KBM-7 (cell line): ENCODE measurements at regions not wholly inside any gene's neighbourhood (a gene's known extent, or its start where the extent isn't known, plus 50 kb on each side); places are given as distances from the start of the nearest gene placed in this dataset.

Source experiments
- DNase-seq: peaks from one replicate; pipeline ENCODE4 v3.0.0-alpha.2; 2015
- in situ Hi-C: fragments of 300-500 bp; cut with MboI; formaldehyde crosslinking; loops from 2 replicates; pipeline ENCODE4 v1.14.3; 2020; ENCODE audit warnings: low sequenced_read_pairs, low pct_unique_long_range_greater_than_20kb, mixed read lengths

- in situ Hi-C loops: no loop called here
- DNase-seq: no peak
Observed at GRCh38 chr2:133660510-133660909, 92.2 kb upstream of the NCKAP5 start.

GRCh38 chr2:133661392-133661791 lies 93.1 kb upstream of the NCKAP5 start:
- DNase-seq: no peak
- in situ Hi-C loops: no loop called here

GRCh38 chr2:133666621-133667020 lies 98.4 kb upstream of the NCKAP5 start:
- in situ Hi-C loops: no loop called here
- DNase-seq: no peak

DNA sequence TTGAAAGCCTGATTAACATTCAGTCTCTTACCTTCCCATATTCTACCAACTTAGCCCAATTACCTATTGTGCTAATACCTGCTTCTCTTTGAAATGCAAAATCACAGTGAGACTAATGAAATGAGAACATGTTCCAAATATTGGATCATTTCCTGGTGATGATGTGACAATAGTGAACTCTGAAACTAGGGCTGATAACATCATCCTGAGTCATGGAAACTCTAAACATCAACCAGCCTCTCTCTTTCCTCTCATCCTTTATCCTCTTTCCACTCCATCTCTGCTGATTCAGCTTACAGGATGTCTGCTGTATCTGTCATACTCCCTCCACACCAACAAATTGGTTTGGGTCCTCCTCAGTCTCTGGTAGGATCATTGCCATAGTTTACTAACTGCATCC lies 98.8 kb upstream of the NCKAP5 start:
- in situ Hi-C loops: no loop called here
- no peak for DNase-seq

GRCh38 chr2:133667968-133668367 lies 99.7 kb upstream of the NCKAP5 start:
- in situ Hi-C loops: no loop called here
- no peak for DNase-seq

DNA sequence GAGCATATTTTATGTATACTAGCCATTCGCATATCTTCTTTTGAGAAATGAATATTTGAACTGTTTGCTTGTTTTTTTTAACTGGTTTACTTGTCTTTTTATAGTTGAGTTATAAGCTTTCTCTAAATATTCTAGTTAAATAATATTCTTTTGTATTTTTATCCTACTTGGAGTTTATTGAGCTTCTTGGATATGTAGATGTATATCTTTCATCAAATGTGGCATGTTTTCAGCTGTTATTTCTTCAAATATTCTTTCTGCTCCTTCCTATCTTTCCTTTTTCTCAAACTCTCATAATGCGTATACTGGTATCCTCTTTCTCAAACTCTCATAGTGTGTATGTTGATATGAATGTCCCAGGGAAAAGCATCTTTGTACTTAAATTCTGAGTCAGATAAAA lies 100.3 kb upstream of the NCKAP5 start:
- no peak for DNase-seq
- in situ Hi-C loops: no loop called here

DNA sequence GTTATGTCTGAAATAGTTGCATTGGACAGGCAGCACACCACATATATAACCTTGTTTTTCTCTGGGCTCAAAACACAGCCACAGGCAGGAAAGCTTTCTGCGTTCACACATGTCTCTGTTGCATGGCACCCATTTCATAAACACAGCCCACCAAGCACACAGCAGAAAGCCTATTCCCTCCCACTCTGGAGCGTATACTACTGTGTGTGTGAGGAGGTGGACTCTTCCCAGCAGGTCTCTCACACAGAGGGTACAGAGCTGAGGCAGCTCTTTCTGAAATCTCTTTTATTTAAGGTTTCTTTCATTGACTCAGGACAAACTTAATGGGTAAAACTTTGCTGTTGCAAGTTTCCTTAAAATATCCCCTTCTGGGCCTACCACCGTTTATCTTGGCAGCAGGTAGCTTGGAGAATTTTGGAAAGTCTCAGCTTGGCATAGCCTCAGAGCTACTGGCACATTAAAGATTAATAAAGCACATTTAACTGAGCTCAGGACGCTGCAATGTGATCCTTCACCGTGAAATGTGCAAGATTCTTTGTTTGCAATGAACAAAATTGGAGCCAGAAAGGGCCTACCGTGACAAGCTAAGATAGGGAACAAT lies 105.1 kb upstream of the NCKAP5 start:
- in situ Hi-C loops: no loop called here
- no peak for DNase-seq

DNA sequence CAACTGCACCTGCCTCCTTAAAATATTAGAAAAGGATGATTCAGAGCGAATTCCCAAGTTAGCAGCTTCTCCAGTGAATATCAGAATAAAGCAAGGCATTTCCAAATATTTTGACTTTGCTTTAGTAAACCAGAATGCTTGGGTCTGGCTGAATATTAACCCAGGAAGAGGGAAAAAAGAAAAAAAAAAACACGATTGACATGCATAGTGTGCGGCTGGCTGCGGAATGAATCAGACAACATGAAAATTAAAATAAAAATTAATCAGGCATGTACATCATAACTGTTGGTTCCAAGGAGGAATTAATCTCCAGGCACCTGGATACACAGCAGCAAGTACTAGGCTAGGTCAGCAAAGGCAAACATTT lies 105.8 kb upstream of the NCKAP5 start:
- no peak for DNase-seq
- in situ Hi-C loops: no loop called here

- in situ Hi-C loops: no loop called here
- no peak for DNase-seq
Observed at GRCh38 chr2:133674433-133675331, 106.4 kb upstream of the NCKAP5 start.

GRCh38 chr2:133676392-133677130 lies 108.3 kb upstream of the NCKAP5 start:
- in situ Hi-C loops: no loop called here
- DNase-seq: no peak

DNA sequence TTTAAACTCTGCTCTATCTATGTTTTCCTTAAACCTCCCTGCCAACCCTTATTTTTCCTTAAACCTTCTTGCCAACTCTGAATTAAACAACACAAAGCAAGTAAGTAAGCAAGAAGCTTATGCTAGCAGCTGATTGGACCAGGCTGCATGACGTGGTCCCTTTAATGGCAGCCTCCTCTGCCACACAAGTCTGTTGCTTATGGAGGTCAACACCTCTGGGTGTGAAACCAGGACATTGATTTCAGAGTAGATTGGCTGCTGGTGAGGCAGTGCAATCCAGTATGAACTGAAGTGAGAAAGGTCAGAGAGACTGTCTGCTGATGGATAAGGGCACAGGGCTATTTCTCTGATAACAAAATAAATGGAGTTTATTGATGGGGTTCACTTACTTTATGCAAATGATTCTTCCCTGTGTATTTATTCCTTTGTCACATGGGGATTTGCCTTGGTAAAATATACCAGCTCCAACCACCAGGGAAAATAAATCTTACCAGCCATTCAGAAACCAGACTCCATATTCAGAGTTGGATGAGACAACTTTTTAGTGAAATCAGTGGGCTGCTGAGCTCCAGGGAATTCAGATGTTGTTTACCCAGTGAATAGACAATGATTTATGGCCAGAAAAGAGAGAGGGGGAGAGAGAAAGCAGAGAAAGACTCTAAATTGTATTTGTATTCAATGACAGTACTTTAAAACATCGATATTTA lies 112.2 kb upstream of the NCKAP5 start:
- in situ Hi-C loops: no loop called here
- no peak for DNase-seq

DNA sequence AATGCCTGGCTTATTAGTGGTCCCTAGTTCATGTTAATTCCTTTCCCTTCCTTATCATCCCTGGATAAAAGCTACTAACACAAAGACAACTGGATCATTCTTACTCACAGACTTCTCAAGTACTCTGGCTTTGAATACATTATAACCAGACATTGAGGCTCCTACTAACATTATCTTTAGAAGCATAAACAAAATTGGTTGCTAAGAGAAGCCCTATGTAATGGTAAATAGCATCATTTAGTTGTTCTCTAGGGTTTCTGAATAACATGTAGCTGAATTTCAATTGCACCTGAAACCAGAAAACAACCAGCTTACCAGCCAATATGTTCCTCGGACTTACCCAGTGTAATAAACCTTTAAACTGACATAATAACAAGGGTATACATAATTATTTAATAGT lies 114.1 kb upstream of the NCKAP5 start:
- no peak for DNase-seq
- in situ Hi-C loops: no loop called here

- no peak for DNase-seq
Observed at GRCh38 chr2:133682906-133683305, 114.6 kb upstream of the NCKAP5 start.

GRCh38 chr2:133685636-133686215 lies 117.5 kb upstream of the NCKAP5 start:
- DNase-seq: no peak
- in situ Hi-C loops: no loop called here

More at GRCh38 chr2:133682906-133683305, 114.6 kb upstream of the NCKAP5 start:
- in situ Hi-C loops: no loop called here

DNA sequence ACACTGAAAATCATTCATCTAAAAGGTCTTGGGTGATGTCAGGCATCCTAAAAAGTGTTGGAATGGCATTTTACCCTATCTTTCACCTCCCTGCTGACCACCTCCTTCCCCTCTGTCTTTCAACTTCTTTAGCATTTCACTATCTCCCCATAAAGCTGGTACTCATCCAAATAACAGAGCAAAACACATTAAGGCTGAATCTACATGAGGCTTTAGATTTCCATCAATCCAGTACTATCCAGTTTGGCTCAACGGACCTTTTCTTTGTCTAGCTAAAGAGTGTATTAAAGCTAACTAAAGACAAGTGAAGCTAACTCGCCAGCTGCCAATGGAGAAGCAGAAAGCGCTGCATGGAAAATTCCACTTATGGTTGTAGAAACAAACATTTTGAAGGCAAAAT lies 122.5 kb upstream of the NCKAP5 start:
- DNase-seq: no peak
- in situ Hi-C loops: no loop called here

DNA sequence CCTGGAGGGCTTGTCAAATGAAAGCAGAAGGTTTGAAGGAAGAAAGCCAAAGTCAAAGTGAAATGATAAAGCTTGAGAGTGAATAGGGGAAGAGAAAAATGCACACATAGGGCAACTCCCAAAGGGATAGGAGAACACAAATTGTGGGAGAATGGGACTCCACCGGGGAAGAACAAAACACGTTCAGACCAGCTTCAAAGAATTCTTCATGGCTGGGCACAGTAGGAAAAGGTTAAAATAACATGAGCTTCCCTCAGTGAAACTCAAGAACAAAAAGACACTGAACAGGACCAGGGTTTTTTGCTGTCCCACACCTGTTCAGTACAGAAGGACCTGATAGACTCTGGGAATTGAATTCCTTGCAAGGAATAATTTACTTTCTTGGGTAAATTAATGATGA lies 123.1 kb upstream of the NCKAP5 start:
- DNase-seq: no peak
- in situ Hi-C loops: no loop called here

DNA sequence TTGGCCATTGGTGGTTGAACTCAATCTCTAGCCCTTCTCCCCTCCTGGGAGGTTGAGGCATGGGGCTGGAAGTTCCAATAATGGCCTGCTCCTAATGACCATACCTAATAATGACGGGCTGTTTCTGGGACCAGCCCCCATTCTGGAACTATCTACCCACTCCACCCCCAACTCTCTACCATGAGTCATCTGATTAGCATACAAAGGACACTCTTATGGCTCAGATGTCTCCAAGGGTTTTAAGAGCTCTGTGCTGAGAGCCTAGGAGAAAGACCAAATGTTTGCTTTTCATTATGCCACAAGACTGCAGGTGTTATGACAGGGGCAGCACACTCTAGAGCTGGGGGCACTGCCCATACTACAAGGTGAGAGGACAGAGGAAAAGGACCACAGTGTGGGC lies 137.0 kb upstream of the NCKAP5 start:
- no peak for DNase-seq
- in situ Hi-C loops: no loop called here

DNA sequence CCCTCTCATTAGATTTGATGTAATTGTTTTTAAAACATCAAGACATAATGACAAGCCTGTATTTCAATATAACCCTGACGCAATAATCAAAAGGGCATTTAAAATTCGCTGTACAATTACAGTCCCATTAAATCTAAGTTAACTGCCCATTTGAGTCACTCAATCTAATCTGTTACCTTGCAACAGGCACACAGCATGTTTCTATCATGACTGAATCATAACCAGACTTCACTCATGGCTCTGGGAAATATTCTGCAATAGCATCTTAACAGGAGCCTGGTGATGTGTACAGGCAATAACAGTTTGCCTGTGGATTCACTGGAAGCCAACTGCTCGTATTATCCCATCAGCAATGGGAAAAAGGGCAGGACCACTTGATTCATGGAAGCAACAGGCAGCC lies 142.3 kb upstream of the NCKAP5 start:
- DNase-seq: no peak

GRCh38 chr2:133711201-133711600 lies 142.9 kb upstream of the NCKAP5 start:
- in situ Hi-C loops: no loop called here
- DNase-seq: no peak

More for the DNA sequence above, 142.3 kb upstream of the NCKAP5 start:
- in situ Hi-C loops: no loop called here
